NCI-H1436 (cell line): ENCODE measurements at regions not wholly inside any gene's neighbourhood (a gene's known extent, or its start where the extent isn't known, plus 50 kb on each side); places are given as distances from the start of the nearest gene placed in this dataset.
"Not testable (repeated sequence)": the region's sequence is repeated elsewhere in the genome, so short reads cannot be mapped to it uniquely, and the experiment has no call there.

Source experiments
- DNase-seq: peaks from one replicate; lab custom pipeline; 2025; lab: John Stamatoyannopoulos, UW

GRCh38 chr3:110324171-110324705 is 747.4 kb upstream of the NECTIN3 start:
- DNase-seq, result no peak

- DNase-seq, result no peak
Observed at GRCh38 chr3:110327870-110328269, 743.7 kb upstream of the NECTIN3 start.

- DNase-seq, result not testable (repeated sequence)
Observed at GRCh38 chr3:110331562-110331961, 740.1 kb upstream of the NECTIN3 start.

- DNase-seq, result no peak
Observed at GRCh38 chr3:110332629-110333028, 739.0 kb upstream of the NECTIN3 start.

- no peak for DNase-seq
Observed at GRCh38 chr3:110341047-110341446, 730.6 kb upstream of the NECTIN3 start.

- no peak for DNase-seq
Observed at GRCh38 chr3:110343376-110343775, 728.2 kb upstream of the NECTIN3 start.

GRCh38 chr3:110343945-110344344 is 727.7 kb upstream of the NECTIN3 start:
- DNase-seq, result no peak

GRCh38 chr3:110344487-110344886 is 727.1 kb upstream of the NECTIN3 start:
- no peak for DNase-seq

GRCh38 chr3:110344897-110345767 is 726.5 kb upstream of the NECTIN3 start:
- DNase-seq, result no peak

GRCh38 chr3:110349295-110349694 is 722.3 kb upstream of the NECTIN3 start:
- no peak for DNase-seq

- DNase-seq, result no peak
Observed at GRCh38 chr3:110352841-110353604, 718.6 kb upstream of the NECTIN3 start.

GRCh38 chr3:110362751-110363150 is 708.9 kb upstream of the NECTIN3 start:
- no peak for DNase-seq

- DNase-seq, result not testable (repeated sequence)
Observed at GRCh38 chr3:110367289-110367688, 704.3 kb upstream of the NECTIN3 start.

- DNase-seq, result no peak
Observed at GRCh38 chr3:110375751-110376518, 695.7 kb upstream of the NECTIN3 start.

GRCh38 chr3:110378481-110378880 is 693.1 kb upstream of the NECTIN3 start:
- DNase-seq, result no peak

GRCh38 chr3:110381992-110382391 is 689.6 kb upstream of the NECTIN3 start:
- DNase-seq, result no peak

GRCh38 chr3:110383356-110383755 is 688.3 kb upstream of the NECTIN3 start:
- DNase-seq, result no peak

GRCh38 chr3:110384601-110385000 is 687.0 kb upstream of the NECTIN3 start:
- no peak for DNase-seq

GRCh38 chr3:110389005-110389404 is 682.6 kb upstream of the NECTIN3 start:
- no peak for DNase-seq

- DNase-seq, result no peak
Observed at GRCh38 chr3:110390372-110390771, 681.2 kb upstream of the NECTIN3 start.

GRCh38 chr3:110391042-110391441 is 680.6 kb upstream of the NECTIN3 start:
- no peak for DNase-seq
